NCI-H82 treated with DMSO at 0.1 percent for 48 hours (cell line): ENCODE measurements at regions not wholly inside any gene's neighbourhood (a gene's known extent, or its start where the extent isn't known, plus 50 kb on each side); places are given as distances from the start of the nearest gene placed in this dataset.
"Not testable (repeated sequence)": the region's sequence is repeated elsewhere in the genome, so short reads cannot be mapped to it uniquely, and the experiment has no call there.

Experiments used
- DNase-seq: peaks from one replicate; lab custom pipeline; 2025; ENCODE audit not compliant: unreplicated experiment; lab: John Stamatoyannopoulos, UW

- no peak for DNase-seq
Observed at GRCh38 chr13:65834897-65835296, 1395.2 kb downstream of the PCDH9 start.

DNA sequence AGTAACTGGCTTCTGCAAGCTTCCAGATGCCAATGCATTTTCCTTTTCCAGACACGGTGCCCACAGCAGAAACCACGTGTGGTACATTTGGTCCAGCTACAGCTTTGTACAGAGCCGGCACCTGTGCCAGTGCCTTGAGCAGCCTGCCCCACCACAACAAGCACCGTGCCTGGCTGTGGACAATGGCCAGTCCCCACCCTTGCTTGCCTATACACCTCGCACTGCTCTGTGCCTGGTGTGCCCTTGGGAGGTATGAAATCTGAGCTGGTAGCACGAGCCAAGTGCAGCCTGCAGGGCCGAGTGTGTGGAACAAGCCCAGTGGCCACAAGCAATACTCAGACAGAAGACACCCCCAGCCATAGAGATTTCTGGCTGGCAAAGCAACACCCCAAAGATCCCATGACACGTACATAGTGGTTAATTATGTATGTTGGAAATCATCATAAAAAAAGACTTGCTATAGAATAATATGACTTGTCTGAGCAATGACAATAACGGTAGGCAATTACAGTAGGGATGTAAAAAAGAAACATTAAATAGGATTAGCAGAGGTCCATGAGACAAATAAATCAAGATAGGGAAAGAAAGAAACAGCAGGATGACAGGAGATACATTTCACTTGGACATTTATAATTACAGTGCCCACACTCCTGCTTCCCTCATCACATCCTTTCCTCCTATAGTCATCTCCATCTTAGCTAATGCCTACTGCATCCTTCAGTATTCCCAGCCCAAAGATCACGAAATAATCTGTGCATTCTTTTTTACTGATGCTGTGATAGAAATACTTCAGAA is 1399.5 kb downstream of the PCDH9 start:
- DNase-seq: no peak

DNA sequence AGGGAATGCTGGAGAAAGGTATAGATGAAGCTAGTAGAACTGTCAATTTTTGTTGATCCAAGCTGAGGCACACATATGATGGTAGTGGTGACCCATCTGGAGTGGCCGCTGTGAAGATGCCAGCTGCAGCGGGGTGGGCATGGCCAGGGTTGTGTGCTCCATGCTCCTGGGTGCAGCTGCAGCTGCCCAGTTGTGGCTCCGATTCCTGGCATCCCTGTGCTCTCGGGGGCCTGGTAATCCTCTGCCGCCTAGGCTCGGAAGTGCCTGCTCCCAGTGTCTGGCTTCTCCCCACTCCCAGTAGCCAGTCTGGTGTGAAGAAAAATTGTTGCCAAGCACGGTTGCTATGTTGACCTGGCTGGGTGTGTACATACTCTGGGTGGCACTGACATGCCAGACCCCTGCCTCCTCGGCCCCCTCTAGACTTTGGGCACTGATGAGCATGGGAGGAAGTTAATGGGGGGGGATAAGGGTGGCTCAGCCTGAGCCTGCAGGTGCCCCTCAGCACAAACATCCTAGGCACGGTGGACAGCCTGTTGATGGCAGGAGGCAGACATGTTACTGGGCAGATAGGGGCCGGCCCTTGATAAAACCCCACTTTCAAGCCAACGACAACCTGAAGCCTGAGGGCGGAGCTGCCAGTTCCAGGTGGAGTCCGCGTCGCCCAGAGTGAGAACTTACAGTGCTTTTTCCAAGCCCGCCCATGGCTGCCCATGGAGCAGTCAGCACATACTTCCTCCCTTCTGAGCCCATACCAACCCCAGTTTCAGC is 1400.7 kb downstream of the PCDH9 start:
- DNase-seq: no peak

GRCh38 chr13:65826657-65827056 is 1403.5 kb downstream of the PCDH9 start:
- DNase-seq: no peak

DNA sequence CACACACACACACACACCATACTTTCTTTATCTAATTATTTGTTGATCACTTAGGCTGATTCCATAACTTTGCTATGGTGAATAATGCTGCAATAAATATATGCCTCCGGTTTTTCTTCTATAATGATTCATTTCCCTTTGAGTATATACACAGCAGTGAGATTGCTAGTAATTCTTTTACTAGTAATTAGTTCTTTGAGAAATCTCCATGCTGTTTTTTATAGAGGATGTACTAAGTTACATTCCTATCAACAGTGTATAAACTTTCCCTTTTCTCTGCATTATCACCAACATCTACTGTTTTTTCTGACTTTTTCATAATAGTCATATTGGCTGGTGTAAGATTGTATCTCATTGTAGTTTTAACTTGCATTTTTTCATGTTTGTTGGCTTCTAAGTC is 1405.1 kb downstream of the PCDH9 start:
- DNase-seq: no peak

DNA sequence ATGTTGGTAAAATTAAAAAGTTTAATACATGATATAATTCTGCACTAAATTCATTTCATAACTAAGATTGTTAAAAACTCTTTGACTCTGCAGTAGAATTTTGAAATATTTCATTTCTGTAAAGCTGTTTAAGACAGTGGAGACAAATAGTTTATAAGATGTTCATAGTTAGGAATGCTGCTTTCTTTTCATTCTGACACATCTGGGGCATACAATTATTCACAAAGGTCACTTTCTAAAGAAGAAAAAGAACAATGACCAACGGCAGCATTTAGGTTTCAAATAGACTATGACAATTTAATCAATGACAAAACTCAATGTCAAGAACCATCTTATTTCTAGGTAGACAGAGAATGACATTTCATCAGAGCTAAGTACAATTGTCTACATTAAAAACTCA is 1422.1 kb downstream of the PCDH9 start:
- no peak for DNase-seq

DNA sequence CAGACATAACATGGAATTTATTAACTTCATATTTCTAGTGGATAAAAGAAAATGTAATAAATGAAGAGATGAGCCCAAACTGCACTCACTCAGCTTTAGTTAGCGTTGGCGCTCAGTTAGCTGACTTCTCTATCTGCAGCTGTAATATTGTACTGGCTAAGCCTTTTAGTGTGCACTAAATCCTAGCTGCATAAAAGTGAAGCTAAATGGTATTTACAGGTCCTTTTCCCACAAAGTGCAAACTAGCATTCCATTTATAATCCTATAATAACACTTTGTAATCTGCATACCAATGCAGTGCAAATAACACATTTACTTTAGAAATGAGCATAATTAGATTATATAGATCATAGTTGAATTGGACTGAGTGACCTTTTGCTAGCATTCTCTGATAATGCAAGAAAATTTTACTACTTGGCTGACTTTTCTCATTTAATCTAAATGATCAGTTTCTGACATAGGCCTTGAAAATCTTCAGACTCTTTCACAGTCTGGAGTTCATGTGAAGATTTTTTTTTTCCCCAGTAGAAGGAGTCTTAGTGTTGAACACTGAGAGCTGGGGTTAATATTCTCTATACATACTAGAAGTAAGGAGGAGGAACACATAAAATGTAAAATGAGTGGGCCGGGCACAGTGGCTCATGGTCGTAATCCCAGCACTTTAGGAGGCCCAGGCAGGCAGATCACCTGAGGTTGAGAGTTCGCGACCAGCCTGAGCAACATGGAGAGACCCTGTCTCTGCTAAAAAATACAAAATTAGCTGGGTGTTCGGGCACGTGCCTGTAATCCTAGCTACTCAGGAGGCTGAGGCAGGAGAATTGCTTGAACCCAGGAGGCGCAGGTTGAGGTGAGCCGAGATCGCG is 1426.4 kb downstream of the PCDH9 start:
- DNase-seq: no peak

DNA sequence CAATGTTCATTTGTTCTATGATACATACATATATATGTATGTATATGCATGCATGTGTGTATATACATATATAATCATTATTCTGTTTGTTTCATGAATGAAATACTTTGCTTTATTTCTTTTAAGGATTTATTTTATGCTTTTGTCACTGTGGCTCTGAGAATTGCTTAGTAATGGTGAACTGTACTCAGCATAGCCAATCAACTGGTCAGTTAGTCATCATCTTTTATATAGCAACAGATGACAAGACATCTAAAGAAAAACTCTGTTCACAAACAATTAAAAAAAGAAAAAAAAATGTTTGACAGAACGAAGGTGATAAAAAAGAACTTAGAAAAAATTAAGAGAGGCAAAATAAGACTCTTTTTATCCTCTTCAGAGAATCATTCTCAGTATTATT is 1440.3 kb downstream of the PCDH9 start:
- DNase-seq: no peak

DNA sequence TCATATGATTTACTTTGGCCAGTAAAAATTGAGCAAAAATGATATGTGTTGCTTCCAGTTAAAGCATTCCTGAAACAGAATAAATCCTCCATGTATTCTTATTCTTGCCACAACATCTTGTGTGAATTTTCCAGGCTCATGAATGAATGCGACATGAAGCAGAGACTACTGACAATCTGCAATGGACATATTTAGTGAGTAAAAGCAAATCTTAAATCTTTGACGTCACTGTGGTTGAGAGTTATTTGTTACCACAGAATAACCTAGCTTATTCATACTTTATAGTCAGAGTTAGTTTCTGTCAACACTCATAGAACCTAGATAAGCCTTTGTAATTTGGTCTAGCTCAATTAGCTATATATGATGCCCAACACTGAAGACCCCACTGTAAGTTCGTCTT is 1443.1 kb downstream of the PCDH9 start:
- DNase-seq: no peak

GRCh38 chr13:65784088-65784816 is 1445.9 kb downstream of the PCDH9 start:
- DNase-seq: no peak

DNA sequence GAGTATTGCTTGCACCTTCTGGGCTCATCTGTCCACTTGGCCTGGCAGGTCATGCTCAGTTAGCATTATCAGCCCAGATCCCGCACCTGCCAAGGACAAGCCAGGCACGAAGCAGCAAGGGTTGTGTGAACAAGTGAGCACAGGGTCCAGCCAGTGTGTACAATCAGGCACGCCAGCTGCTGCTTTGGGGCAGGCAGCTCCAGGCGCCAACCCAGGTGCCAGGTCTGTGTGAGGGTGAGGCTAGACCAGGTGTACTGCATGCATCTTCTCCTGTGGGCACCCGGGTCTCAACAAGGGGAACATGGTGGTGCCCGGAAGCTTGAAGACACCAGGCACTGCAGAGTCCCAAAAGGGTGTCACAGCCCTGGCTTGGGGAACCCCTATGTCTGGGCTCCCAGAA is 1446.8 kb downstream of the PCDH9 start:
- DNase-seq: no peak

GRCh38 chr13:65771704-65772313 is 1458.3 kb downstream of the PCDH9 start:
- not testable (repeated sequence) for DNase-seq

DNA sequence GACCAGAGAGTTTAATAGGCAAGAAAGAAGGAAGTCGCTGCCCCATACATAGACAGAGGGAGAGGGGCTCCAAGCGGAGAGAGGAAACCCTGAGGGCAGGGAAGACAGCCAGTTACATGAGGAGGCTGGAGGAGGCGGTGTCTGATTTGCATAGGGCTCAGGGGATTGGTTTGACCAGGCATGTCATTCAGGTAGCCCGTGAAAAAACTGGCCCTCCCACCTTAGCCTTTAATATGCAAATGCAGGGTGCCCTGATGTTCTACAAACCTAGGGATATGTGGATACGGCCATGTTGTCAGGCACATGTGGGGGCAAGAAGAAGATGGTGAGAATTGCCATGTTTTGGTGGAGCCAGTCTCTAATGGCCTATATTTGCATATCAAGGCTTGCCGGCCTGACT is 1461.6 kb downstream of the PCDH9 start:
- DNase-seq: no peak

DNA sequence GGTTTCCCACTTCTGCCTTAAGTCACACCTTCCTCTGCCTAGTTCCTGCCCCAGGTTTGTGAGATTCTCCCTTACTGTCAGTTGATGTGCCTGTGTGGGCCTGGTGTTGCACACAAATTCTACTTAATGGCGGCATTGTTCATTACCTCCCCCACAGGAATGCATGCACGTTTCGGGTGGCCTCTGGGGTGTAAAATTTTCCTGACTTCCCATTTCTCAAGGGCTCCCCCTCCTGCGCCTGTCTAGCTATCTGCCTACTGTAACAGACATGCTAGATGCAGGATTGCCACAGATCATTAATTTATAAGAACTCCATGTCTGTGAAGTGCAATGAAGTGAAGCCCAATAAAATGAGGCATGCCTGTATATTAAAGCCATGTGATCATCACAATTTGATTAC is 1466.3 kb downstream of the PCDH9 start:
- no peak for DNase-seq

DNA sequence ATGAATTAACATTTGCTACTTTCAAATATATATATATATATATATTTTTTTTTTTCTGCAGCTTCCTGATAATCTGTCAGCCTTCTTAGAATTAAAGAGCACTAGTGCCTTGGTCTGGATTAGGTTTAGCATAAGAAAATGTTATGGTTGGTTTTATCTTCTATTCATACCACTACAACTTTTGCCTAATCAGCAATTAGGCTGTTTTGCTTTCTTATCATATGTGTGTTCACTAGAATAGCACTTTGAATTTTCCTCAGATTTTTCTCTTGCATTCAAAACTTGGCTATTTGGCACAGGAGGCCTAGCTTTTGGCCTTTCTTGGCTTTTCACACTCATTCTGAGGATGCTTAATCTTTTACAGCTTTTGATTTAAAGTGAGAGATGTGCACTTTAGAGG is 1468.1 kb downstream of the PCDH9 start:
- DNase-seq: no peak

DNA sequence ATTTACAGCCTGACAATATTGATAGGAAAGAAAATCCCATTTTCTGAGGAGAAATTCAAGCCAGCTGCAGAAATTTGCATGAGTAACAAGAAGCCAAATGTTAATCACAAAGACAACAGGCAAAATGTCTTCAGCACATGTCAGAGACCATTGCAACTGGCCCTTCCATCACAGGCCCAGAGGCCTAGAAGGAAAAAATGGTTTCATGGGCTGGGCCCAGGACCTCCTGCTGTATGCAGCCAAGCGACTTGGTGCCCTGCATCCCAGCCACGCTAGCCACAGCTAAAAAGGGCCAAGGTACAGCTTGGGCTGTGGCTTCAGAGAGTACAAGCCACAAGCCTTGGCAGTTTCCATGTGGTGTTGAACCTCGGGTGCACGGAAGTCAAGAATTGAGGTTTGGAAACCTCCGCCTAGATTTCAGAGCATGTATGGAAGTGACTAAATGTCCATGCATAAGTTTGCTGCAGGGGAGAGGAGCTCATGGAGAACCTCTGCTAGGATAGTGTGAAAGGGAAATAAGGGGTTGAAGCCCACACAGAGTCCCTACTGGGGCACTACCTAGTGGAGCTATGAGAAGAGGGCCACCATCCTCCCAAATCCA is 1474.0 kb downstream of the PCDH9 start:
- no peak for DNase-seq

DNA sequence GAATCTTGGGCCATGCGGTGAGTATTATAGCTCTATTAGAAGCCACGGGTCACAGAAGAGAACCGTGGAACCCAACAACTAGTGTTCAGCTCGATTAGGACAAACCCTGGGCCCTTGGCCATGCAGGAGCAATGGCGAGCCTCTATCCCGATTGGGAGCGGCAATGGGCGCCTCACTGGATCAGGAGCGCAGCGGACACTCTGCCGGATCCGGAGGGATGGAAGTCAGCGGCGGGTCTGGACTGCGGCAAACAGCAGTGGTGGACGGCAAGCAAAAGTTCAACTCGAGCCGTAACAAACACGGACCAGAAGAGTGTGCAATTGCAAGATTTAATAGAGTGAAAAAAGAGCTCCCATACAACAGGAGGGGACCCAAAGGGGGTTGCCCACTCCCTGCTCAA is 1481.9 kb downstream of the PCDH9 start:
- no peak for DNase-seq

GRCh38 chr13:65746406-65746921 is 1483.7 kb downstream of the PCDH9 start:
- no peak for DNase-seq

GRCh38 chr13:65744836-65745235 is 1485.3 kb downstream of the PCDH9 start:
- DNase-seq: no peak

DNA sequence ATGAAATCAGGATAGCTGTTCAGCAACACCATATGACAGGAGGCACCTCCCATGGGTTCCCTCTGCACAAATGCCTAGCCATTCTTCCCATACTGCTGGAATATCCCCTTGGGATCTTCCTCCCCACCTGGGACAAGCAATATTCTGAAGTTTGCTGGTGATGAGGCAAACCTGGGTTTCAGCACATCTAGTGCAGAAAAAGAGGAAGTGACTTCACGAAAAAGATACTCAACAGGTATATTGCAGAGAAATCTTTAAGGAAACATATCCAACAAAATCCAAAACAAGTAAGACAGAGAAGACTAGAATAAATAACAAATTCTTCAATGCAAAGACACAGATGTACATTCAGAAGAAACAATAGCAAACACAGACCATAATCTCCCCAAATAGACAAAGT is 1497.0 kb downstream of the PCDH9 start:
- no peak for DNase-seq
